Epithelial cell of proximal tubule (primary cell): ENCODE measurements at regions not wholly inside any gene's neighbourhood (a gene's known extent, or its start where the extent isn't known, plus 50 kb on each side); places are given as distances from the start of the nearest gene placed in this dataset.

Experiments
- DNase-seq: peaks from one replicate; pipeline ENCODE4 v3.0.0-alpha.2; 2011; ENCODE audit warnings: low read depth
- H3K4me3 ChIP-seq: 2 replicates; pipeline ENCODE4 v1.5.1; 2011; ENCODE audit warnings: low read depth, mild to moderate bottlenecking, low read length
- CTCF ChIP-seq: conservative IDR thresholded peaks from 2 replicates; pipeline ENCODE4 v1.5.1; 2012; ENCODE audit warnings: low read depth, mild to moderate bottlenecking, low read length

- peak; percentile 37 for TF ChIP-seq CTCF
- DNase-seq = no peak
- H3K4me3 ChIP-seq = no peak overlapping the region
These were observed 325.9 kb upstream of the LRFN5 start for GRCh38 chr14:41280745-41281144.

GRCh38 chr14:41277450-41277849, 329.2 kb upstream of the LRFN5 start:
- no peak overlapping the region for H3K4me3 ChIP-seq
- no peak for DNase-seq
- TF ChIP-seq CTCF = no peak

GRCh38 chr14:41257476-41257875, 349.2 kb upstream of the LRFN5 start:
- TF ChIP-seq CTCF = no peak
- no peak overlapping the region for H3K4me3 ChIP-seq

GRCh38 chr14:41235466-41235865, 371.2 kb upstream of the LRFN5 start:
- no peak for TF ChIP-seq CTCF
- no peak for DNase-seq

More at GRCh38 chr14:41257476-41257875, 349.2 kb upstream of the LRFN5 start:
- DNase-seq = no peak

GRCh38 chr14:41230683-41231082, 376.0 kb upstream of the LRFN5 start:
- no peak overlapping the region for H3K4me3 ChIP-seq
- no peak for TF ChIP-seq CTCF
- no peak for DNase-seq

More at GRCh38 chr14:41235466-41235865, 371.2 kb upstream of the LRFN5 start:
- no peak overlapping the region for H3K4me3 ChIP-seq

- no peak for DNase-seq
- no peak for TF ChIP-seq CTCF
These were observed 376.9 kb upstream of the LRFN5 start for GRCh38 chr14:41229824-41230223.

GRCh38 chr14:41225433-41225832, 381.2 kb upstream of the LRFN5 start:
- H3K4me3 ChIP-seq = no peak overlapping the region
- no peak for DNase-seq
- TF ChIP-seq CTCF = no peak

More at GRCh38 chr14:41229824-41230223, 376.9 kb upstream of the LRFN5 start:
- H3K4me3 ChIP-seq = no peak overlapping the region
